HFFc6 (cell line): ENCODE measurements at regions not wholly inside any gene's neighbourhood (a gene's known extent, or its start where the extent isn't known, plus 50 kb on each side); places are given as distances from the start of the nearest gene placed in this dataset.
A peak's percentile ranks its signal among the peaks of the same experiment; 100 is the strongest.

Source experiments
- DNase-seq: peaks from one replicate; pipeline ENCODE4 v3.0.0-alpha.2; 2018
- H3K27ac Mint-ChIP-seq: 2 replicates; pipeline ENCODE4 v1.8.0; 2020; ENCODE audit warnings: mild to moderate bottlenecking, mixed read lengths
- H3K27me3 Mint-ChIP-seq: 2 replicates; pipeline ENCODE4 v1.8.0; 2021; ENCODE audit warnings: mild to moderate bottlenecking, moderate library complexity, mixed read lengths; ENCODE audit not compliant: insufficient read depth
- H3K36me3 Mint-ChIP-seq: 2 replicates; pipeline ENCODE4 v1.8.0; 2021; ENCODE audit warnings: low read depth, mixed read lengths
- H3K4me1 Mint-ChIP-seq: 2 replicates; pipeline ENCODE4 v1.8.0; 2020; ENCODE audit warnings: low read depth, mixed read lengths
- H3K4me3 Mint-ChIP-seq: 2 replicates; pipeline ENCODE4 v1.8.0; 2020; ENCODE audit warnings: mild to moderate bottlenecking, moderate library complexity, mixed read lengths
- H3K9me3 Mint-ChIP-seq: 2 replicates; pipeline ENCODE4 v1.8.0; 2020; ENCODE audit warnings: mild to moderate bottlenecking, mixed read lengths
- TF ChIP-seq, protein P1 (sequence below): fragments of 200-600 bp; sonication (generic); IDR thresholded peaks from 2 replicates; pipeline ENCODE4 v1.5.0; 2021; ENCODE audit warnings: antibody characterized with exemption, mild to moderate bottlenecking

DNA sequence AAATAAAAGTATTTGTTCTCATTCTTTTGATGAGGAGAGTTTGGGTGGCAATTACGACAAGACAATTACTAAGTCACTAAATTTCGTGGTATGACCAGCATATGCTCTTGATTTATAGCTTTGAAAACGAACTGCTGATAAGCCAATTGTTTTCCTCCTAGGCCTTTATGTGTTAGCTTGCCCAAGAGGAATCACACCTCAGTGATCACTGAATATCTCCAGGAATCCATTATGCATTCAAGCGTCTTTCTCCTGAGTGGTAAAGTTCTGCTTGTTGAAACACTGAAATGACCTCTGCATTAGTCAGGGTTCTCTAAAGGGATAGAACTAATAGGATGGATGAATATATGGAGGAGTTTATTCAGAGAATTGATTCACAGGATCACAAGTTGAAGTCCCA is 677.7 kb upstream of the MEF2C start:
- Mint-ChIP-seq H3K36me3 (no peaks in the 10 kb centered on the region), H3K4me1 (peaks cover 48% of the 10 kb centered on the region), H3K27me3 (no peaks in the 10 kb centered on the region; the same call in 1 of the 2 replicates), H3K27ac (peak overlapping the region; percentile 81), H3K4me3 (peak overlapping the region; percentile 60), H3K9me3 (no peaks in the 10 kb centered on the region)
- TF ChIP-seq, protein P1, sequence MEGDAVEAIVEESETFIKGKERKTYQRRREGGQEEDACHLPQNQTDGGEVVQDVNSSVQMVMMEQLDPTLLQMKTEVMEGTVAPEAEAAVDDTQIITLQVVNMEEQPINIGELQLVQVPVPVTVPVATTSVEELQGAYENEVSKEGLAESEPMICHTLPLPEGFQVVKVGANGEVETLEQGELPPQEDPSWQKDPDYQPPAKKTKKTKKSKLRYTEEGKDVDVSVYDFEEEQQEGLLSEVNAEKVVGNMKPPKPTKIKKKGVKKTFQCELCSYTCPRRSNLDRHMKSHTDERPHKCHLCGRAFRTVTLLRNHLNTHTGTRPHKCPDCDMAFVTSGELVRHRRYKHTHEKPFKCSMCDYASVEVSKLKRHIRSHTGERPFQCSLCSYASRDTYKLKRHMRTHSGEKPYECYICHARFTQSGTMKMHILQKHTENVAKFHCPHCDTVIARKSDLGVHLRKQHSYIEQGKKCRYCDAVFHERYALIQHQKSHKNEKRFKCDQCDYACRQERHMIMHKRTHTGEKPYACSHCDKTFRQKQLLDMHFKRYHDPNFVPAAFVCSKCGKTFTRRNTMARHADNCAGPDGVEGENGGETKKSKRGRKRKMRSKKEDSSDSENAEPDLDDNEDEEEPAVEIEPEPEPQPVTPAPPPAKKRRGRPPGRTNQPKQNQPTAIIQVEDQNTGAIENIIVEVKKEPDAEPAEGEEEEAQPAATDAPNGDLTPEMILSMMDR: no peak
- peak; percentile 40 for DNase-seq

DNA sequence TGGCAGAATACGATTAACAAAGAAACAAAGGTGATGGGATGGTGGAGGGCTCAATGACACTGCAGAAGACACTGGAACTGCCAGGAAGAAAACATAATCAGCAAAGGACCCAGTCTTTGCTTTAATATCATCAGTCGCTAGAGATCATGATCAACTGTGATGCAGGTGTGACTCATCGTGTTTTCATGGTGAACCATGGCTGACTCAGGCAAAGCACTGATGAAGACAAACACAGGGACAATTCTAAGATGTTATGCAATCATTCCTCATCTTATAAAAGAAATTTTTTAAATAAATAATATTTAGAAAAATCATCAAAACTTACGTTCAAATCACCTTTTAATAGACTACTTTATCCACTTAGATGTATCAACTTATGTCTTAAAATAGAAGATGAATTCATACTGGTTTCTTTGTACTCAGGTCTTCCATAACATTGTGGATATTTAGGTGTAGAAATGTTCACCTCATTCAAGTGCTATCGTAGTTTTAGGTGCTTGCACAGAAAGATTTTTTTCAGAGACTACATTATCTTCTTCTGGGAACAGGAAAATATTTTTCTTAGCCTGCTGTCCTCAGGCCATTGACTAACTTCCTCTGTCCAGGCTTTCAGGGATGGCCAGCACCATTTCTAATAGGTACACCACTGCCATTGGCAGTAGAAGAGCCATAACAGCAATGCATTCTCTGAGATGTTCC is 673.4 kb upstream of the MEF2C start:
- Mint-ChIP-seq H3K4me1 (peaks cover 42% of the 10 kb centered on the region), H3K4me3 (no peak overlapping the region), H3K36me3 (no peaks in the 10 kb centered on the region), H3K27ac (peak overlapping the region; percentile 48; the same call in 1 of the 2 replicates), H3K27me3 (no peaks in the 10 kb centered on the region; the same call in 1 of the 2 replicates), H3K9me3 (no peaks in the 10 kb centered on the region)
- TF ChIP-seq, protein P1: no peak
- peak; percentile 77 for DNase-seq

DNA sequence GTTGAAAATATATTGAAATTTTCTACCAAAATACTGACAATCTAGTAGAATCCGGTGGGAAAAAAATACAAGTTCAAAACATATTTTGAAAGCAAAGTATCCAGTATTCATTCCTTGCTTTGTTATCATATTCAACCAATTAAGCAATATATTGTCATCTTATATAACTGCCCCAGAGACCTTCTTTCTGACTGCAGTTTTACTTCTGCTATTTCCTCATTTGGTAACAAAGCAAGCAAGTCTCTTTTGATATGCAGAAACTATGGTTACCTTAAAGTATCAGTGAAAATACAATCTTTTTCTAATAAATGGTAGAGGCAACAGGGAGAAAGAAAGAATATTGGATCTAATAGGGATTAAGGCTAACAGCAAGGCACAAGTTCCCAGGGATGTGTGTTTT is 663.7 kb upstream of the MEF2C start:
- Mint-ChIP-seq H3K36me3 (no peaks in the 10 kb centered on the region), H3K27ac (no peak overlapping the region), H3K27me3 (peaks cover 3% of the 10 kb centered on the region; the same call in 1 of the 2 replicates), H3K9me3 (peaks cover 4% of the 10 kb centered on the region; the same call in 1 of the 2 replicates), H3K4me3 (no peak overlapping the region), H3K4me1 (no peaks in the 10 kb centered on the region)
- TF ChIP-seq, protein P1: no peak
- no peak for DNase-seq

DNA sequence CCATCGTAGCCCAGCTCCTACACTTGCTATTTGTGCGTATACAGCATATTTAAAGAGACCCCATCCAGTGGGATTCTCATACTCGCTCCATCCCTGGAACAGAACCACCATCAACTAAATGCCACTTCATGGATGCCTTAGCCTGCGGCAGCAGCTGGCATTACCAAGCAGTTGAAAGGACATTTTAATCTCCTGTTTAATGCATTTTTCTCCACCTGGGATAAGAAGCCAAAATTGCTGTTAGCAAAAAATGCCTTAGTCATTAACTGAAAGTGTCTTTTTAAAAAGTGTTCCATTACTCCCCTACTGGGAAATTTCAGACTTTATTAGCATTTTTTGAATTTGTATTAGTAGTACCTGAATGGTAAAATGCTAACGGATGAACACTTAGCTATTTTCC is 662.6 kb upstream of the MEF2C start:
- Mint-ChIP-seq H3K27ac (no peak overlapping the region), H3K4me1 (no peaks in the 10 kb centered on the region), H3K27me3 (peaks cover 3% of the 10 kb centered on the region; the same call in 1 of the 2 replicates), H3K9me3 (peaks cover 4% of the 10 kb centered on the region; the same call in 1 of the 2 replicates), H3K36me3 (no peaks in the 10 kb centered on the region), H3K4me3 (no peak overlapping the region)
- TF ChIP-seq, protein P1: no peak
- DNase-seq: no peak

DNA sequence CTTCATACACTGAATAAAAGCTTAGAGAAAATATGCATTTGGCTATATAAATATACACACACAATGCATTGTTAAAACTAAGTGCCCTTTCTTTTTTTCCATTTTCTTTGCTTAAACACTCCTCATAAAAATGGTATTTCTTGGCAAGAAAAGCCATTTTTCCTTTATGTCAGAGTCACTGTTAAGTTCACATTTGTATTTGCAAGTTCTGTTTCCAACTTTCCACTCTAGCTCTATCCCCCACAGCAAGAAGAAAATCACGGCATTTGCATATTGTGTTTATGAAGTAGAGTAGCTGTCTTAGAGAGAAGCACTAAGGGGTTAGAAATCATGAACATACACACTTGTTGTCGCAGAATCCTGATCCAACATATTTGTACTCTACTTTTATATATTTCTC is 662.1 kb upstream of the MEF2C start:
- H3K4me3 Mint-ChIP-seq: no peak overlapping the region
- H3K36me3 Mint-ChIP-seq: no peaks in the 10 kb centered on the region
- H3K9me3 Mint-ChIP-seq: peaks cover 4% of the 10 kb centered on the region; the same call in 1 of the 2 replicates
- peaks cover 3% of the 10 kb centered on the region; the same call in 1 of the 2 replicates for H3K27me3 Mint-ChIP-seq
- TF ChIP-seq, protein P1: no peak
- DNase-seq: no peak
- no peaks in the 10 kb centered on the region for H3K4me1 Mint-ChIP-seq
- no peak overlapping the region for H3K27ac Mint-ChIP-seq
